ENCODE measurements at regions not wholly inside any gene's neighbourhood (a gene's known extent, or its start where the extent isn't known, plus 50 kb on each side); places are given as distances from the start of the nearest gene placed in this dataset.

- TF ChIP-seq POLR2AphosphoS5 (IDR thresholded peaks at IDR 0.05) = no peak
- TF ChIP-seq CTCF (IDR thresholded peaks at IDR 0.05) = no peak
These were observed 527.2 kb downstream of the GRIN2A start for GRCh38 chr16:9655051-9655450.

All from breast epithelium (tissue), 3 donors.